ENCODE measurements at regions not wholly inside any gene's neighbourhood (a gene's known extent, or its start where the extent isn't known, plus 50 kb on each side); places are given as distances from the start of the nearest gene placed in this dataset. TPM values are rescaled to one million over a fixed set of nuclear protein-coding genes. Genes with fewer than 3 reads are reported as not detected.
A peak's percentile ranks its signal among the peaks of the same experiment; 100 is the strongest.

DNA sequence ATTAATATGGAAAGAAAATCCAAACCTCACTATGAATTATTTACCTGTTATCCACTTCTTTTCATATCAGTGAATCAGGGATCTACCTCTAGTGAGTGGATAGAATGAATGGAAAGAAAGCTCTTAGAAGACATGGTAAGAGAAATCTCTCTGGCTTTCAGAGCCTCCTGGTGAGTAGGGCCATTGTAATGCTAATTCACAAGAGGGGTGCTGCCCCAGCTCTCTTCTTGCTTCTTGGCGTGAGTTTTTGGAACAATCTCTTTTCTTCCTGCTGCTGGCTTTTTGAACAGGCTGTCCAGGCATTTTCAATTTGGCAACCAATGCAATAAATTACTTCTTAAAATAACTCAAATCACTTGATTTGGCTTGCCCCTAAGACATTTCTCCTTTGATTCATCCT, 49.9 kb upstream of the KCNN2 start:
- H3K9me3 Mint-ChIP-seq, result no peaks in the 10 kb centered on the region
- no peaks in the 10 kb centered on the region for H4K20me1 ChIP-seq (ENCODE audit: low read depth)
- H3K4me1 ChIP-seq, result peaks cover 59% of the 10 kb centered on the region
- TF ChIP-seq EZH2phosphoT487 (IDR thresholded peaks at IDR 0.05) (no peak), EZH2 (IDR thresholded peaks at IDR 0.05) (no peak), CTCF (IDR thresholded peaks at IDR 0.05) (no peak)
- no peak overlapping the region for H3K27ac Mint-ChIP-seq
- no peaks in the 10 kb centered on the region for H3K36me3 Mint-ChIP-seq
- H3K36me3 ChIP-seq, result no peaks in the 10 kb centered on the region
- H3K9ac ChIP-seq, result no peak overlapping the region
- no peaks in the 10 kb centered on the region for H3K9me3 ChIP-seq (ENCODE audit: low read depth)
- H3K27ac ChIP-seq, result peak overlapping the region; percentile 8
- H3K4me3 ChIP-seq, result no peak overlapping the region
- peak overlapping the region; percentile 47 for H3K4me2 ChIP-seq
- peak; percentile 83 for DNase-seq (ENCODE audit: low spot score)
- no peaks in the 10 kb centered on the region for H3K27me3 ChIP-seq
- H3K4me3 Mint-ChIP-seq, result no peak overlapping the region
- peaks cover 3% of the 10 kb centered on the region for H3K27me3 Mint-ChIP-seq (ENCODE audit: insufficient read depth, low read depth)
- peaks cover 28% of the 10 kb centered on the region for H3F3A ChIP-seq (ENCODE audit: low read depth)
- H3K79me2 ChIP-seq (ENCODE audit: low read depth), result no peaks in the 10 kb centered on the region
- H2AFZ ChIP-seq (replicated peaks), result no peak overlapping the region
- peaks cover 53% of the 10 kb centered on the region for H3K4me1 Mint-ChIP-seq

Small RNA genes in the stretch of these regions (small RNA-seq; reads per million reads assigned to genes)
- not detected for gene RN7SKP89
